HUES48 (cell line): ENCODE measurements at regions not wholly inside any gene's neighbourhood (a gene's known extent, or its start where the extent isn't known, plus 50 kb on each side); places are given as distances from the start of the nearest gene placed in this dataset.
"Not testable (repeated sequence)": the region's sequence is repeated elsewhere in the genome, so short reads cannot be mapped to it uniquely, and the experiment has no call there.

Experiments
- H3K27ac ChIP-seq: one replicate; pipeline ENCODE4 v1.7.0; 2013; ENCODE audit warnings: low read depth, low read length, inconsistent platforms
- H3K27me3 ChIP-seq: 2 replicates; pipeline ENCODE4 v1.6.1; 2013; ENCODE audit warnings: mild to moderate bottlenecking, low read length; ENCODE audit not compliant: control insufficient read depth, insufficient read depth
- H3K36me3 ChIP-seq: 2 replicates; pipeline ENCODE4 v1.6.1; 2013; ENCODE audit warnings: low read length; ENCODE audit not compliant: control insufficient read depth, insufficient read depth
- H3K4me1 ChIP-seq: 2 replicates; pipeline ENCODE4 v1.6.1; 2013; ENCODE audit warnings: mild to moderate bottlenecking, low read length; ENCODE audit not compliant: control insufficient read depth, insufficient read depth
- H3K4me3 ChIP-seq: 2 replicates; pipeline ENCODE4 v1.5.1; 2013; ENCODE audit warnings: mild to moderate bottlenecking, low read depth, low read length
- H3K9ac ChIP-seq: 2 replicates; pipeline ENCODE4 v1.6.1; 2013; ENCODE audit warnings: mild to moderate bottlenecking, low read depth, low read length, moderate library complexity
- H3K9me3 ChIP-seq: 2 replicates; pipeline ENCODE4 v1.6.1; 2013; ENCODE audit warnings: low read length; ENCODE audit not compliant: control insufficient read depth, insufficient read depth

DNA sequence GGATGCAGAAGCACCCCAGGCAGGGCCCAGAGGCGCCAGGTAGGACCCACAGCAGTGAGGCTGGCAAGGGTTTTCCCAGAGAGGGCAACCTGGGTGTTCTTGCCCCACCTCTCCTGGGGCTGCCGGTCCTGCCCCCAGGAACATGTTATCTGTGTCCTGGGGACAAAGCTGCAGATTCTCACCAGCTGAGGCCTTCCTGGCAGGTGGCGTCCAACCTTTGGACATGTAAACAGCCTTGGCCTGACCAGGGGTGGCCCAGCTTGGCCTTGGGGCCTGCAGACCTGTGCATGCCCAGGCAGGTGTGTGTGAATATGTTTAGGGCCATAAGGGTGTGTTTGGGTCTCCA is 101.8 kb upstream of the LARP1 start:
- Histone ChIP-seq H3K27me3 (no peaks in the 10 kb centered on the region), H3K27ac (no peak overlapping the region), H3K36me3 (no peaks in the 10 kb centered on the region), H3K4me1 (0 out of 2 replicates have a peak, but pooled peaks cover 3% of the 10 kb centered on the region), H3K9me3 (no peaks in the 10 kb centered on the region), H3K4me3 (no peak overlapping the region), H3K9ac (no peak overlapping the region)

DNA sequence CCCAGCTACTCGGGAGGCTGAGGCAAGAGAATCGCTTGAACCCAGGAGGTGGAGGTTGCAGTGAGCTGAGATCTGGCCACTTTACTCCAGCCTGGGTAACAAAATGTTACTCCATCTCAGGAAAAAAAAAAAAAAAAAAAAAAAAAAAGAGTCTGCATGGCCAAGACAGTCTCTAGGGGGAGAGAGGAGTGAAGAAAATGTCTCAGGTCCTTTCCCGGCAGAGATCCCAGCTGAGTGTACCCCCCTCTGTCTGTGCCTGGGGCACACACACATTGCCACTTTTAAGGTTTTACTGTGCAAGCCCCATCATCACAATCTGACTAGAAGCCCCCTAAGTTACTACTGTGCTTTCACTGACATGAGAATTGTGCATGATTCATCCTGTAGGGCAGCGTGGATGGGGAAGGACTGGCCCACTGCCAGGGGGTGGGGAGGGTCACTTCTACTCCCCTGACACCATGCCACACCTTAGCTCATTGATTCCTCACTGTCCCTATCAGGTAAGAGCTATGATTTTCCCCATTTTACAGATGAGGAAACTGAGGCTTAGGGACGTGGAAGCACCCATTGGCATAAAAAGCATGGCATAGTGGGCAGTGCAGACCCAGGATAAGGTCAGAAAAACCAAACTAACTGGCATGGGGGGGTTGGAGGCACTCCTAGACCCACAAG is 102.3 kb upstream of the LARP1 start:
- H3K9me3 ChIP-seq, result no peaks in the 10 kb centered on the region
- H3K27ac ChIP-seq, result no peak overlapping the region
- H3K9ac ChIP-seq, result no peak overlapping the region
- H3K27me3 ChIP-seq, result peaks cover 2% of the 10 kb centered on the region; the same call in 1 of the 2 replicates
- no peak overlapping the region for H3K4me3 ChIP-seq
- H3K4me1 ChIP-seq, result peaks cover 3% of the 10 kb centered on the region; the same call in 1 of the 2 replicates
- H3K36me3 ChIP-seq, result no peaks in the 10 kb centered on the region

DNA sequence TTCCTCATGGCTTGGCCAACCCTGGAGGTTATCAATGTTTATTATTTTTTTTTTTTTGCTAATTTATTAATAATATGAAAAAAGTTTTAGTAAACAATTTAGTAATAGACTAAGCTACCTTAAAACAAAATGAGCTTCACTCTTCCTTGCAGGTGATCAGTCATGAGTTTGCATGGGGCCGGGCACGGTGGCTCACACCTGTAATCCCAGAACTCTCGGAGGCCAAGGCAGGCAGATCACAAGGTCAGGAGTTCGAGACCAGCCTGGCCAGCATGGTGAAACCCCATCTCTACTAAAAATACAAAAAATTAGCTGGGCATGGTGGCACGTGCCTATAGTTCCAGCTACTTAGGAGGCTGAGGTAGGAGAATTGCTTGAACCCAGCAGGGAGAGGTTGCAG is 103.4 kb upstream of the LARP1 start:
- not testable (repeated sequence) for H3K9me3 ChIP-seq, H3K36me3 ChIP-seq, H3K4me1 ChIP-seq, H3K27ac ChIP-seq, H3K9ac ChIP-seq, H3K4me3 ChIP-seq, H3K27me3 ChIP-seq

DNA sequence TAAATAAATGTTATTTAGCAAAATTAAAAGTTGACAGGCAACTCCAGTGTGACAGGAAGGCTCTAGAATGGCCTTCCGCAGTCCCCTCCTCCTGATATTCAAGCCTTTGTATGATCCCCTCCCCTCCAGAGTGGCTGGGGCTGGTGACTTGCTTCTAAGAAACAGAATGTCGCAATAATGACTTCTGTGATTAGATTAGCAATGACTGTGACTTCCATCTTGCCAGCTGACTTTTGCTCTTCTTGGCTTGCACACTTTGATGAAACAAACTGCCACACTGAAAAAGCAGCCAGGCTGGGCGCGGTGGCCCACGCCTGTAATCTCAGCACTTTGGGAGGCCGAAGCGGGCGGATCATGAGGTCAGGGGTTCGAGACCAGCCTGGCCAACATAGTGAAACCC is 106.5 kb upstream of the LARP1 start:
- Histone ChIP-seq H3K9ac (no peak overlapping the region), H3K36me3 (no peaks in the 10 kb centered on the region)

DNA sequence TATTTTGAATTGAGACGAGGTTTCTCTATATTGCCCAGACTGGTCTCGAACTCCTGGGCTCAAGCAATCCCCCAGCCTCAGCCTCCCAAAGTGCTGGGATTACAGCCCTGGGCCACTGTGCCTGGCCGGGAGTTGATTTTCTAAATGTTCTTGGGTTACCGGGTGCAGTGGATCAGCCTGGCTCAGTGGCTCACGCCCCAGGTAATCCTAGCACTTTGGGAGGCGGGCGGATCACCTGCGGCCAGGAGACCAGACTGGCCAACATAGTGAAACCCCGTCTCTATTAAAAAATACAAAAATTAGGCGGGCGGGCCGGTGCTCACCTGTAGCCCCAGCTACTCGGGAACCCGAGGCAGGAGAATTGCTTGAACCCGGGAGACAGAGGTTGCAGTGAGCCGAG is 106.9 kb upstream of the LARP1 start:
- no peaks in the 10 kb centered on the region for H3K36me3 ChIP-seq
- H3K27me3 ChIP-seq, result peaks cover 8% of the 10 kb centered on the region; the same call in 1 of the 2 replicates
- H3K9me3 ChIP-seq, result no peaks in the 10 kb centered on the region
- H3K4me3 ChIP-seq, result no peak overlapping the region
- no peak overlapping the region for H3K9ac ChIP-seq
- no peak overlapping the region for H3K27ac ChIP-seq
- peaks cover 6% of the 10 kb centered on the region; the same call in 1 of the 2 replicates for H3K4me1 ChIP-seq

More for the DNA sequence above, 106.5 kb upstream of the LARP1 start:
- no peaks in the 10 kb centered on the region for H3K9me3 ChIP-seq
- H3K4me3 ChIP-seq, result no peak overlapping the region
- H3K27ac ChIP-seq, result no peak overlapping the region
- H3K4me1 ChIP-seq, result peaks cover 9% of the 10 kb centered on the region; the same call in 1 of the 2 replicates
- peaks cover 8% of the 10 kb centered on the region; the same call in 1 of the 2 replicates for H3K27me3 ChIP-seq

DNA sequence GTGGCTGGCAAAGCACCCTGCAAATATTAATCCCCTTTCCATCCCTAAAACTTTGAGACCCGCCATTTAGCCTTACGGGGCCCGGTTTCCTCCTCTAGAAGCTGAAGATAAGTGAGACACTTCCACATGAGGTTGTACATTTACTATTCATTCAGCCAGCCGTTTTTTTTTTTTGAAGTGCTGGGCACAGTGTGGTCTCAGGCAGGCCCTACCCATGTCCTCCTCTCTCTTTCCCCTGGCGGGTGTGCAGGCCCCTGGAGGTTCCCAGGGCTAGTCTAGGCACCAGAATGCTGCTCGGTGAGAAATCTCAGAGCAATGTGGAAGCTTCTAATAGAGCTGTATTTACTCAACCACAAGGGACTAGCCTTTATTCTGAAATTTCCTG is 107.4 kb upstream of the LARP1 start:
- Histone ChIP-seq H3K4me3 (peak overlapping the region; percentile 41), H3K27ac (no peak overlapping the region), H3K9me3 (no peaks in the 10 kb centered on the region), H3K36me3 (no peaks in the 10 kb centered on the region), H3K9ac (no peak overlapping the region), H3K4me1 (peaks cover 6% of the 10 kb centered on the region; the same call in 1 of the 2 replicates), H3K27me3 (peaks cover 8% of the 10 kb centered on the region; the same call in 1 of the 2 replicates)

DNA sequence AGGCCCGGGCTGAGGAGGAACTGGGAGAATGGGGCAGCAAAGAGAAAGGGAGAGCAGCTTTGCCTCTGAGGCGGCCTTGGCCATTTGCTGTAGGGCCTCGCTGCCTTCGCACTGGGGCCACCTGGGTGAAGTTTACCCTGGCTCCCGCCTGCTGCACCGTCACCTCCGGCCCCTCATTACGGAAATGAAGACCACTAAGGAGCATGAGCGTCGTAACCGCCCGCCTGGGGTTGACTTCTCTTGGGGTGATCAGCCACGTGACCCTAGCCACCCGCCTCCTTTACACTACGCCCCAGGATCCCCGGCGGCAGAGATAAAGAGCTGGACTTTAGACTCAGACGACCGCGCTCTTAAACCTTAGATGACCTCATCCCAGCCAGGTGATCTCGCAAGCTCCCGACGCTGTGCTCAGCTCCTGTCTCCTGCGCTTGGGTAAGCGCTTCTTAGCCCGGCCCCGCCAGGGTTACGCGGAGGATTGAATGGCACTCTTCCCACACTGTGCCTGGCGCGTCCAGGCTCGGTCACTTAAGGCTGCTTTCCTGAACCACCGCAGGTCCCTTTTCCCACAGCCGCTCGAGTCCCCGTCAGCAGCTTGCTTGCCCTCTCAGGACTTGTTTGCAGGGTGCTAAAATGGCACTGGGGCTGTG is 107.9 kb upstream of the LARP1 start:
- peak overlapping the region; percentile 41 for H3K4me3 ChIP-seq
- H3K4me1 ChIP-seq, result peaks cover 6% of the 10 kb centered on the region; the same call in 1 of the 2 replicates
- no peaks in the 10 kb centered on the region for H3K9me3 ChIP-seq
- H3K27me3 ChIP-seq, result peaks cover 8% of the 10 kb centered on the region; the same call in 1 of the 2 replicates
- H3K9ac ChIP-seq, result no peak overlapping the region
- no peaks in the 10 kb centered on the region for H3K36me3 ChIP-seq
- no peak overlapping the region for H3K27ac ChIP-seq

DNA sequence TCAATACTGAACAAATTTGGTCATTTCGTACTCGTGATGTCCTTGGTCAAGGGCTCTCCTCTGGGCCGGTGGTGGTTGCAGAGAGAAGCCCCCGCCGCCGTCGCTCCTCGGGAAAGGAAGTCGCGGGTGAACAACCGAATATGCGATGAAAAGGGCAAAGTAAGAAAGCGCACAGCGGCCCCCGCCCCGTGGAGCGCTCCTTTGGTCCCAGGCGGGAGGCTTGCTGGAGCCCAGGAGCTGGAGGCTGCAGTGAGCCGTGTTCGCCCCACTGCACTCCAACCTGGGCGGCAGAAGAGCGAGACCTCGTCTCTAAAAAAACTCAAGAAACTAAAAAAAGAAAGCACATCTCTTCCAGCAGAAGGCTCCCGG is 108.4 kb upstream of the LARP1 start:
- no peak overlapping the region for H3K27ac ChIP-seq
- H3K4me3 ChIP-seq, result peak overlapping the region; percentile 41; the same call in 1 of the 2 replicates
- no peak overlapping the region for H3K9ac ChIP-seq
- H3K9me3 ChIP-seq, result no peaks in the 10 kb centered on the region
- peaks cover 8% of the 10 kb centered on the region; the same call in 1 of the 2 replicates for H3K27me3 ChIP-seq
- H3K36me3 ChIP-seq, result no peaks in the 10 kb centered on the region
- H3K4me1 ChIP-seq, result peaks cover 6% of the 10 kb centered on the region; the same call in 1 of the 2 replicates

DNA sequence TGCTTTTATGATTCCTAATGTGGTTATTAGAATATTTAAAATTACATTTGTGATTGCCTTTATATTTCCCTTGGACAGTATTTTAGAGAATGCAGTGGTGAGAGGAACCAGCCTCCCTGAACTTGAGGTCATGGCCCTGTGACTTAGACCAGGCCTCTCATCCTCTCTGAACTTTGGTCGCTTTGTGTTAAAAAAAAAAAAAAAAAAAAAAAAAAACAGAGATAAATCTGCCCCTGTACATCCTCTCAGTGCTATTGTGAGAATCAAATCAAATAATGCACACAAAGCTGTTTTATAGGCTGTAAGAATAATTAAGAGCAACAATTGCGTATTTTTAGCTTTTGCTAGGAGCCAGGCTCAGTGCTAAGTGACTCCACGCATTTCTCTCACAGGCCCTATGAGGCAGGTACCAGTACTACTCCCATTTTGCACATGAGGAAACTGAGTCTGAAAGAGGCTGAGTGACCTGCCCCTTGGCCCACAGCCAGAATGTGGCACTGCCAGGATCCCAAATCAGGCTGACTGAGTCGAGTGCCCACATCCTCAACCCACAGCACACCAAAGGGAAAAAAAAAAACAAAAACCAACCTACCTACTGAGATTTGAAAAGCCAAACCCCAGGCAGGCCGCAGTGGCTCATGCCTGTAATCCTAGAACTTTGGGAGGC is 110.3 kb upstream of the LARP1 start:
- Histone ChIP-seq H3K27ac (no peak overlapping the region), H3K4me3 (no peak overlapping the region), H3K9me3 (no peaks in the 10 kb centered on the region), H3K36me3 (no peaks in the 10 kb centered on the region), H3K9ac (no peak overlapping the region), H3K27me3 (peaks cover 8% of the 10 kb centered on the region; the same call in 1 of the 2 replicates), H3K4me1 (peaks cover 6% of the 10 kb centered on the region; the same call in 1 of the 2 replicates)

DNA sequence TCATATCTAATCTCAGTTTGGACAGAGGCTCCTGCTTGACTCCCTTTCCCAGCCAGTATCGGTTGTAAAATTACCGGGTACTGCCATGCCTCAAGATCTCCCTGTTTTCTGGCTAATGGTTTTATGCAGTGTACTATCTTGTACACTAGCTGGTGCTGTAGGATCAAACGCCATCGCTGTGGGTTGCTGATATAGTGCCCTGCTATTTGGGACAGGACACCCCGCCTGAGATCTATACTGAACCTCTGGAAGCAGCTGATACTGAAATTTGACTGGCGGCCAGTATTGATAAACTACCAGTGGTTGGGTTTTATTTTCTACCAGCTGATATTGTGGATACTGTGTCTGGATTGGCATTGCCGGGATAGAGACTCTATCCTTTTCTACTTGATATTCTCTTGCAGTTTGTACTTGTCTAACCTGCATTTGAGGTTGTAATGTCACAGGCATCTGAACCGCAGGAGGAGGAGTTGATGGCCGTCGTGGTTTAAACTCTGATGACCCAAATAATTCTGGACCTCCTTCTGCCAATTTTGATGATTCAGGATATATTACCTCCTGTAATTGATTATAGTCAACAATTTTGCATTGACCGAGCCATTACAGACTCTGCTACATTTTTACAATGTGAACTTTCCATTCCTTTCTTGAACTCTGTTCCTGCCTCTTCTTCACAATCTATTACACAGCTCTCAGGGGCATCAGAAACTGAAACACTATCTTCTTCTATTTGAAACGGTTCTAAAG is 112.5 kb upstream of the LARP1 start:
- Histone ChIP-seq H3K4me1 (peaks cover 3% of the 10 kb centered on the region; the same call in 1 of the 2 replicates), H3K9ac (no peak overlapping the region), H3K27ac (no peak overlapping the region), H3K4me3 (no peak overlapping the region), H3K9me3 (no peaks in the 10 kb centered on the region), H3K36me3 (no peaks in the 10 kb centered on the region), H3K27me3 (peaks cover 4% of the 10 kb centered on the region; the same call in 1 of the 2 replicates)
